A549 (cell line): ENCODE measurements at regions not wholly inside any gene's neighbourhood (a gene's known extent, or its start where the extent isn't known, plus 50 kb on each side); places are given as distances from the start of the nearest gene placed in this dataset.

Experiments used
- ATAC-seq, 2 experiments: fragments of 200-7000 bp in 1 of 2; fragments of >200 bp in 1 of 2; cut with Nextera tagmentation in 1 of 2; cut with Tn5 transposase in 1 of 2; 3 replicates each; pipeline versions ENCODE4 v1.8.0 to v1.9.1; 2018 to 2020; ENCODE audit warnings: mild to moderate bottlenecking in 1 of 2, moderate library complexity in 1 of 2
- CTCF ChIA-PET: fragments of 300-600 bp; sonication (Branson Sonifier 250); formaldehyde crosslinking; extraction: SDS; loops from one replicate; lab custom pipeline; 2021; ENCODE audit warnings: antibody characterized with exemption, inconsistent platforms; lab: Yijun Ruan, JAX
- POLR2A ChIA-PET: fragments of 350-600 bp; formaldehyde crosslinking; extraction: SDS; loops from one replicate; lab custom pipeline; 2021; ENCODE audit warnings: antibody characterized with exemption, inconsistent platforms; lab: Yijun Ruan, JAX
- DNase-seq, 2 experiments: peaks; one replicate each; pipeline versions ENCODE4 v3.0.0 to v3.0.0-alpha.2; 2011 to 2016; ENCODE audit warnings: low read depth in 1 of 2, low spot score in 1 of 2
- FAIRE-seq: peaks from 2 replicates; lab custom pipeline; 2011; peaks lifted over from hg19 to GRCh38; lab: Jason Lieb, UNC
- H3K27ac ChIP-seq, 2 experiments: fragments of >200 bp; sonication (Bioruptor Twin); formaldehyde crosslinking; 3 replicates each; pipeline ENCODE4 v1.5.1; 2016 to 2017
- H3K4me1 ChIP-seq: fragments of >200 bp; sonication (Bioruptor Twin); formaldehyde crosslinking; 3 replicates; pipeline ENCODE4 v1.6.1; 2016
- H3K4me2 ChIP-seq: fragments of >200 bp; sonication (Bioruptor Twin); formaldehyde crosslinking; 3 replicates; pipeline ENCODE4 v1.6.1; 2016
- H3K4me3 ChIP-seq: fragments of >200 bp; sonication (Bioruptor Twin); formaldehyde crosslinking; 3 replicates; pipeline ENCODE4 v1.5.1; 2016
- H3K9me3 ChIP-seq: fragments of >200 bp; sonication (Bioruptor Twin); formaldehyde crosslinking; 3 replicates; pipeline ENCODE4 v1.6.1; 2016
- CBX2 ChIP-seq: fragments of 200-600 bp; sonication (generic); IDR thresholded peaks from 2 replicates; pipeline ENCODE4 v1.6.1; 2016; ENCODE audit warnings: low read depth, mild to moderate bottlenecking, borderline replicate concordance
- CBX8 ChIP-seq: fragments of 200-600 bp; sonication (generic); IDR thresholded peaks from 2 replicates; pipeline ENCODE4 v1.6.1; 2016
- CHD2 ChIP-seq: fragments of 150-350 bp; IDR thresholded peaks from 2 replicates; pipeline ENCODE4 v1.6.1; 2014; ENCODE audit warnings: low read length; ENCODE audit not compliant: partially characterized antibody
- CHD4 ChIP-seq: fragments of 200-600 bp; sonication (generic); IDR thresholded peaks from 2 replicates; pipeline ENCODE4 v1.6.1; 2016; ENCODE audit warnings: antibody characterized with exemption, mild to moderate bottlenecking, borderline replicate concordance
- E2F6 ChIP-seq: IDR thresholded peaks from 2 replicates; pipeline ENCODE4 v1.6.1; 2012; ENCODE audit warnings: low read depth, borderline replicate concordance
- EHF ChIP-seq: fragments of 250-450 bp; sonication (Bioruptor Pico); IDR thresholded peaks from 2 replicates; pipeline ENCODE4 v1.5.0; 2020; ENCODE audit warnings: mild to moderate bottlenecking
- EHMT2 ChIP-seq: fragments of 200-600 bp; sonication (generic); IDR thresholded peaks from 2 replicates; pipeline ENCODE4 v1.6.1; 2016; ENCODE audit warnings: antibody characterized with exemption, low read depth, mild to moderate bottlenecking, moderate library complexity
- EP300 ChIP-seq, 2 experiments: fragments of >200 bp; sonication (Bioruptor Twin); formaldehyde crosslinking; IDR thresholded peaks; 2 replicates in 1 of 2; 3 replicates in 1 of 2; pipeline ENCODE4 v1.6.1; 2016 to 2017
- ESRRA ChIP-seq: fragments of 150-350 bp; IDR thresholded peaks from 2 replicates; pipeline ENCODE4 v1.6.1; 2014; ENCODE audit warnings: mild to moderate bottlenecking, low read length, borderline replicate concordance
- FOSB ChIP-seq: fragments of 250-450 bp; sonication (Bioruptor Pico); IDR thresholded peaks from 2 replicates; pipeline ENCODE4 v1.5.0; 2020; ENCODE audit warnings: mild to moderate bottlenecking, moderate library complexity
- GATA3 ChIP-seq: IDR thresholded peaks from 2 replicates; pipeline ENCODE4 v1.6.1; 2012; ENCODE audit warnings: borderline replicate concordance
- HDAC2 ChIP-seq: fragments of 200-600 bp; sonication (generic); IDR thresholded peaks from 2 replicates; pipeline ENCODE4 v1.6.1; 2016
- HES2 ChIP-seq: fragments of >200 bp; sonication (Bioruptor Twin); formaldehyde crosslinking; IDR thresholded peaks from 2 replicates; pipeline ENCODE4 v1.6.1; 2016
- HMGXB4 ChIP-seq: fragments of 250-450 bp; sonication (Bioruptor Pico); IDR thresholded peaks from 2 replicates; pipeline ENCODE4 v1.5.0; 2021; ENCODE audit warnings: mild to moderate bottlenecking, moderate library complexity, borderline replicate concordance
- HOXA7 ChIP-seq: fragments of 250-450 bp; sonication (Bioruptor Pico); IDR thresholded peaks from 2 replicates; pipeline ENCODE4 v1.5.0; 2020; ENCODE audit warnings: mild to moderate bottlenecking, moderate library complexity
- HOXB5 ChIP-seq: fragments of 250-450 bp; sonication (Bioruptor Pico); IDR thresholded peaks from 2 replicates; pipeline ENCODE4 v1.5.0; 2020; ENCODE audit warnings: mild to moderate bottlenecking, moderate library complexity
- JUN ChIP-seq, 2 experiments: fragments of >200 bp; sonication (Bioruptor Twin); formaldehyde crosslinking; IDR thresholded peaks; 2 replicates in 1 of 2; 3 replicates in 1 of 2; pipeline ENCODE4 v1.6.1; 2016 to 2017
- KDM5A ChIP-seq: fragments of 200-600 bp; sonication (generic); IDR thresholded peaks from 2 replicates; pipeline ENCODE4 v1.6.1; 2016; ENCODE audit warnings: antibody characterized with exemption, mild to moderate bottlenecking
- PBX3 ChIP-seq: IDR thresholded peaks from 2 replicates; pipeline ENCODE4 v1.6.1; 2012
- PHF8 ChIP-seq: fragments of 200-600 bp; sonication (generic); IDR thresholded peaks from 2 replicates; pipeline ENCODE4 v1.6.1; 2016; ENCODE audit warnings: low read depth, mild to moderate bottlenecking, antibody characterized with exemption, moderate library complexity, borderline replicate concordance
- POLR2A ChIP-seq: IDR thresholded peaks from 2 replicates; pipeline ENCODE4 v1.6.1; 2012; ENCODE audit warnings: mild to moderate bottlenecking, low read length
- POLR2AphosphoS2 ChIP-seq: conservative IDR thresholded peaks from 2 replicates; pipeline ENCODE4 v1.6.1; 2012; ENCODE audit warnings: low read length, improper control_type of control experiment, inconsistent platforms
- RAD21 ChIP-seq, 2 experiments: fragments of >200 bp in 1 of 2; sonication (Bioruptor Twin) in 1 of 2; formaldehyde crosslinking in 1 of 2; IDR thresholded peaks in 1 of 2; conservative IDR thresholded peaks in 1 of 2; 2 replicates in 1 of 2; 3 replicates in 1 of 2; pipeline ENCODE4 v1.6.1; 2012 to 2018; ENCODE audit warnings: inconsistent platforms in 1 of 2
- RFX5 ChIP-seq: fragments of 450-650 bp; IDR thresholded peaks from 2 replicates; pipeline ENCODE4 v1.7.1; 2014; ENCODE audit warnings: antibody characterized with exemption, mild to moderate bottlenecking, moderate library complexity
- RNF2 ChIP-seq: fragments of 200-600 bp; sonication (generic); IDR thresholded peaks from 2 replicates; pipeline ENCODE4 v1.6.1; 2016; ENCODE audit warnings: low read depth, mild to moderate bottlenecking, antibody characterized with exemption, moderate library complexity, borderline replicate concordance
- SREBF2 ChIP-seq: fragments of 450-650 bp; IDR thresholded peaks from 2 replicates; pipeline ENCODE4 v1.6.1; 2014; ENCODE audit warnings: mild to moderate bottlenecking, moderate library complexity
- TFCP2L1 ChIP-seq: fragments of 250-450 bp; sonication (Bioruptor Pico); IDR thresholded peaks from 2 replicates; pipeline ENCODE4 v1.5.0; 2021; ENCODE audit warnings: mild to moderate bottlenecking
- TP53 ChIP-seq: fragments of 250-450 bp; sonication (Bioruptor Pico); IDR thresholded peaks from 2 replicates; pipeline ENCODE4 v1.5.0; 2021; ENCODE audit warnings: mild to moderate bottlenecking, moderate library complexity
- ZFP36 ChIP-seq: fragments of 450-650 bp; IDR thresholded peaks from 2 replicates; pipeline ENCODE4 v1.6.1; 2014; ENCODE audit warnings: borderline replicate concordance; ENCODE audit not compliant: partially characterized antibody
- ZNF302 ChIP-seq: fragments of 250-450 bp; sonication (Bioruptor Pico); IDR thresholded peaks from 2 replicates; pipeline ENCODE4 v1.9.0; 2021; ENCODE audit warnings: inconsistent platforms, mild to moderate bottlenecking, moderate library complexity
- ZSCAN20 ChIP-seq: fragments of 250-450 bp; sonication (Bioruptor Pico); IDR thresholded peaks from 2 replicates; pipeline ENCODE4 v1.8.0; 2022; ENCODE audit warnings: mild to moderate bottlenecking, moderate library complexity
- WGBS: methylation state at CpG from one replicate; pipeline ENCODE4 v1.1.6; 2017; ENCODE audit errors: missing lambda C conversion rate; 5-methylcytosine and 5-hydroxymethylcytosine counted together

- POLR2A ChIA-PET, result no interaction called here
- H3K4me1 ChIP-seq, result no peaks in the 10 kb centered on the region
- H3K4me3 ChIP-seq, result no peak overlapping the region
- CTCF ChIA-PET, result no interaction called here
- TF ChIP-seq SREBF2 (no peak), ZNF302 (CRISPR knock-in tag) (no peak), GATA3 (no peak), EHF (CRISPR knock-in tag) (no peak), PBX3 (no peak), CHD2 (no peak), EHMT2 (no peak), ZFP36 (no peak), POLR2A (no peak), CHD4 (no peak), RFX5 (no peak), ESRRA (no peak), CBX2 (no peak), PHF8 (no peak), HMGXB4 (CRISPR knock-in tag) (no peak), HOXB5 (CRISPR knock-in tag) (no peak), HOXA7 (CRISPR knock-in tag) (no peak), RNF2 (no peak), POLR2AphosphoS2 (no peak)
- TF ChIP-seq, all 56 proteins: peak for 0
- Histone ChIP-seq H3K9me3 (no peaks in the 10 kb centered on the region), H3K27ac (no peak overlapping the region), H3K4me2 (no peak overlapping the region)
- WGBS, result 6% methylated on average over 12 of the region's 15 CpGs
- FAIRE-seq (no peak), DNase-seq (no peak), ATAC-seq (no peak)
Measured at GRCh38 chr5:2587189-2588031, 164.1 kb downstream of the IRX2 start.

GRCh38 chr5:2586016-2586715 lies 165.3 kb downstream of the IRX2 start:
- no peak overlapping the region for H3K4me3 ChIP-seq
- no peak for FAIRE-seq
- DNase-seq, result no peak
- CTCF ChIA-PET, result no interaction called here
- no peaks in the 10 kb centered on the region for H3K4me1 ChIP-seq
- no peak for ATAC-seq
- WGBS, result 30% methylated on average over 6 of the region's 9 CpGs
- H3K27ac ChIP-seq, result no peak overlapping the region
- H3K9me3 ChIP-seq, result no peaks in the 10 kb centered on the region
- TF ChIP-seq KDM5A (no peak), FOSB (CRISPR knock-in tag) (no peak), CBX8 (no peak), TP53 (no peak), TFCP2L1 (CRISPR knock-in tag) (no peak), RAD21 (conservative IDR thresholded peaks at IDR 0.05 in 1 of 2, IDR thresholded peaks at IDR 0.05 in 1 of 2) (no peak), E2F6 (no peak), HES2 (no peak), HDAC2 (no peak), JUN (IDR thresholded peaks at IDR 0.05) (no peak), ZSCAN20 (CRISPR knock-in tag) (no peak), EP300 (IDR thresholded peaks at IDR 0.05) (no peak)
- H3K4me2 ChIP-seq, result no peak overlapping the region
- POLR2A ChIA-PET, result no interaction called here
